ACHN (cell line): ENCODE measurements at regions not wholly inside any gene's neighbourhood (a gene's known extent, or its start where the extent isn't known, plus 50 kb on each side); places are given as distances from the start of the nearest gene placed in this dataset.

ENCODE experiments used
- DNase-seq: peaks from one replicate; pipeline ENCODE4 v3.0.0-alpha.2; 2015
- in situ Hi-C: cut with HindIII; loops from 2 replicates; pipeline ENCODE4 v1.10.0; 2017; ENCODE audit warnings: low sequenced_read_pairs, low pct_ligation_motif_present, low pct_unique_long_range_greater_than_20kb

DNA sequence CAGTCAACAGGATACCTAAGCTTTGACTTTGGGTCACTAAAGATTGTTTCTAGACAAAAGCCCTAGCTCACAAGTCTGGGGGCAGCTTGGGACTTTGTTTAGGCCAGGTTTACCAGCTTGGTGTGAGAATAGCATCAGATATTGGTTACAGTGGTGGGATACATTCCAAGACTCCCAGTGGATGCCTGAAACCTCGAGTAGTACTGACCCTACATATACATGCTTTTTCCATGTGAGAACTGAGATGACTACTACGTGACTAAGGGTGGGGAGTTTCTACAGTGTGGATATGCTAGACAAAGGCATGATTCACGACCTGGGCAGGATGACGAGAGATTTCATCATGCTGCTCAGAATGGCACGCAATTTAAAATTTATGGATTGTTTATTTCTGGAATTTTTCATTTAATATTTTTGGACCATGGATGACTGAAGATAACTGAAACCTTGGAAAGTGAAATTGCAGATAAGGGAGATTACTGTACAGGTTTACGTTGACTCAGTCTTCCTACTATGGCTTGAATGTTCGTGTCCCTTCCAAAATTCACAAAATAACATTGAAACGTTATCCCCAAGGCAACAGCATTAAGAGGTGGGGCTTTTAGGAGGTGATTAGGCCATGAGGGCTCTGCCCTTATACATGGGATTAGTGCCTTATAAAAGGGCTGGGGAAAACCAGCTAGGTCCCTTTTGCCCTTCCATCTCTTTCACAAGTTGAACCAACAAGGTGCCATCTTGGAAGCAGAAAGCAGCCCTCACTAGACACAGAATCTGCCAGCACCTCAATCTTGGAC lies 50.2 kb upstream of the CTAGE1 start:
- in situ Hi-C loops = no loop called here
- DNase-seq = no peak

DNA sequence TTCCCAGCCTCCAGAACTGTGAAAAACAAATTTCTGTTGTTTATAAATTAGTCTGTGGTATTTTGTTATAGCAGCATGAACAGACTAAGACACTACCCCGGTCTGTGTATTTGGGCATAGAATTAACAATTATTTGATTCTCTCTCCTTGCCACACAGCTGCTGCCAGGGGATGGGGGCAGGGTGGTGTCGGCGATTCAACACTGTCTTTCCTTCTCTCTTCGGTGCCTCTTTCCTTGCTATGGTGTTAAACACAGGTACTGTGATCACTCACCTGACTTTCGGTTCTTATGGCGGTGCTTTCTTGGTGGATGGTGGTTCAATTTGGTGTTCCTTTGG lies 50.8 kb upstream of the CTAGE1 start:
- no peak for DNase-seq
- in situ Hi-C loops = no loop called here

DNA sequence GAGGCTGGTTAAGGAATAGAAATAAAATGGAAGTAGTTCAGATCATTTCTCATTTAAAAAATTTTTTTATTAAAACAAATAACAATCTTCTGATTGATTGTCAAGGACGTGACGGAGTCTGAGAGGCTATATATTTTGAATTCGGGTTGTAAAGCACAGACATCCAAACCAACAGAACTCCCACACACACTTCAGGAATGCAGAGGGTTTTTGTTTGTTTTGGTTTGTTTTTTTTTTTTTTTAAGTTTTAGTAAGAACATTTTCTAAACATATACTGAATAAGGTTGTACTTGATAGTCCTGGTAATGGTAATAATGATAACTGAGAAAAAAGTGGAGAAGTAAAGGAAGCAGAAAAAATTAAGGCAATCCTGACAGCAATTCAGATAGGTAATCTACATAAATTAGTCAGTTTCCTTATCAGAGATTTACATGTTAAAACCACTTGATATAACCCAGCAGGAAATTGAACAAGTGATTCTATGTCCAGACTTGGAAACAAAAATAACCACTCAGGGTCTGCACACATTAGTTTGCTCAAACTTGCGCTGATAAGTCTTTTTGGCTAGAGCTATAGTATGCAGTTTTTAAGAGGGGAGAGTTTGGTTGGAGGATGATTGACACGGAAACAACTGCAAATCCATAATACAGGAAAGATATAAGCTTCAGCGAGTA lies 51.5 kb upstream of the CTAGE1 start:
- DNase-seq = no peak
- in situ Hi-C loops = no loop called here

DNA sequence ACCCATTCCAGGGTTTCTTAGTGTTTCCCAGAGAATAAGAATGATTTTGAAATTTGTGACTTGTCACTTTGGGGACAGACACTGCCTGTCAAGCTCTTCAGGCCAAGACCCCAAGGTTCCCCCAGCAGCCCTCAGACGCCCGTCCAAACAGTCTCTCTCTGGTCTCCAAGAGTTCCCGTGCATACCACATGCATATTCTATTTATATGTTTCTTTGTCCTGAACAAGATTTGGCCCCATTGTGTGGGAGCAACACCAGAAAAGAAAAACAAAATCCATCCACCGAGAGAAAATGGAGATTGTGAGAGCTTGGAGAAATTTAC lies 52.2 kb upstream of the CTAGE1 start:
- in situ Hi-C loops = no loop called here
- DNase-seq = no peak

DNA sequence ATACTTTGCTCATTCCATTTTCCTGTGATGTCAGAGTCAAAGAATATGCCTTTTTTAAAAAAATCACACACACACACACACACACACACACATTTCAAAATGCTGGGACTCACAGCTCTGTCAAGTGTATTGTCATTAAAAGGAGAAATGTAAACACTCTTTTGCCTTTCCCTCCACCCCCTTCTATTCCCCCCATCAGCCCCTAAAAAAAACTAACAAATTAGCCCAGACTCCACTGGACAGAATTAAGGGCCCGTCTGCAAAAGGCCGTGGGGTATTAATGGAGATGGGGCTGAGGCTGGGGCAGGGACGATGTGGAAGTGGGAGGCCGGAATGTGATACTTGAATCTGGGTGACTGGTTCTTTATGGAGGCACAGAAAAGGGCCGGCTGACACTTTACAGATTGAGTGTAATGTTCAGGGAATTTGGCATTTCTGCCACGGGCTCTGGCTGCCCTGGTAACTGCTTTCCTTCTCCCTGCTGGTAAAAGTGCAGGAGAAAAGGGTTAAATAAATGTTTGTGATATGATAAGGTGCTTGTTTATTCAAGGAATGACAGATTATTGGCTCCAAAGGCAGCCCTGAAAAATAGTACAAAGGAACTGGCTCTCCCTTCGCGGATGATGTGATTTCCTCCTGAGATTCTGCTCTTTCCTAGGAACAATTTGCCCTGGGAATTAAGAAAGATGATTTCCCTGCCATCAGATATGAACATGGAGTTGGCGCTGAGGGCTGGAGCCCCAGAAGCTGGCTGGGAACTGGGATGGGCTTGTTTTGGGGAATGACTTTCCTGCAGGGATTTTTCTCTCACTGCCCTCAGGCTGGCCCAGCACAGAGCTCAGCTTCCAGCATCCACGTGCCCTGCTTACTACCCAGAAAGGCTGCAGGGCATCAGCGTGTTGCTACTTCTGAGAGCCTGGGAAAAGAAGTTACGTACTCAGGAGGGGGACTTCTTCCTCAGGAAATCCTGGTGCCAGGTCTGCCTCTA lies 52.8 kb upstream of the CTAGE1 start:
- in situ Hi-C loops = no loop called here
- DNase-seq = no peak

DNA sequence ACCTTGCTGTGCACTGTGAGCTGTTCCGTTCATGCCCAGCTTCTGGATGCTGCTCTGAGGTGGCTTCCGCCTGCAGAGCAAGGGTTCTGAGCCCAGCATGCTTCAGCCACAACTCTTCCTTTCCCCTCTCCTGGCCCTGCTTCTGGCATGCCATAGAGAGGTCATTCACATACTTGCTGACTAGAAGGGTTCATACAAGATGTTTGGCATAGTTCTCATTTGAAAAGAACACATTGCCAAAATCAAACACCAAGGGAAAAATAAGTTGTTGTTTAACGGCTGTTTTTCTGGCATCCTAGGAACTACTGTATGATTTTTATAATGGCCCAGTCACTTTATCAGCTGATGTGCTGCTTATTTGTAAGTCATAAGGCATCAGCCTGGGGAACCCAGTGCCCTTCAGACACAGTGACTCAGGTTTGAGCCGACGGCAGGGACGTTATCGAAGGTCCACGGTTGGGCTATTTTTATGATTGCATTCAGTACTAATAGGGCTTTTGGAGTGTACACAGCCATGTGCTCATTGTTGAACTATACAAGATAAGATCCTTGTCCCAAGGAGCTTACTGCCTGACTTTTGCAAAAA lies 53.9 kb upstream of the CTAGE1 start:
- no peak for DNase-seq
- in situ Hi-C loops = no loop called here

DNA sequence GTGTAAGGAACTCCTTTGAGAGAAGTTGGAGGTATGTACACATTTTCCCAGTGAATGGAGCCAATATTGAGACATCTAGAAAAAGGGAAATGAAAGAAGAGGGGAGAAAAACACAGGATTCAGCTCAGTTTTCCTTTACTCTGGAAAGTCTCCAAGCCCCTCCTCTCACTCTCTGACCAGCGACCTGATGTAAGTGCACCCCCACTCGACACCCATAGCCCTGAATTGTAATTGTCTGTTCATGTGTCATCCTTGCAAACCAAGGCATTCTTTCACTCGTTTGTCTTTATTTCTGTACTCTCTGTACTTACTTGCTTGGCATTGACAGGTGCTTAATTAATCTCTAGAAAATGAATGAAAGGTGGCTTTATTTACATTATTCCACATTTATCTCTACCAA lies 55.7 kb upstream of the CTAGE1 start:
- in situ Hi-C loops = no loop called here
- DNase-seq = no peak

DNA sequence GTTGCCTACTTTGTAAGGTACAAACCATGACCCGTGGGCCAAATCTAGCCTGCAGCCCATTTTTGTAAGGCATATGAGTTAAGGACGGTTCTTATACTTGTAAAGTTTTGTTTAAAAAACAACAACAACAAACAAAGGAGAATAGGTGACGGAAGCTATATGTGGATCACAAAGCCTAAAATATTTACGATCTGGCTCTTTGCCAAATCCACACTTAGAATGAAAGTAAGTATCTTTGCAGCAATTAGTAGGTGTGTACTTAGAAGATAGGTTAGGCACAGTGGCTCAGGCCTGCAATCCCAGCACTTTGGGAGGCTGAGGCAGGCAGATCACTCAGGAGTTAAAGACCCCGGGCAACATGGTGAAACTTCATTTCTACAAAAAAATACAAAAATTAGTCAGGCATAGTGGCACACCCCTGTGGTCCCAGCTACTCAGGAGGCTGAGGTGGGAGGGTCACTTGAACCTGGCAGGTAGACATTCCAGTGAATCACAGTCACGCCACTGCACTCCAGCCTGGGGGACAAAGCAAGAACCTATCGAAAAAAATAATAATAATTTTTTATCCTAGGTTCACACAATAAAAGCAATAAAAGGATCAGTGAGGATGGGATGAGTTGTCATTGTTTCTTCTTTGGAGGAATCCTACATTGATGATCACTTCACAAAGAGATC lies 57.8 kb upstream of the CTAGE1 start:
- in situ Hi-C loops = no loop called here

DNA sequence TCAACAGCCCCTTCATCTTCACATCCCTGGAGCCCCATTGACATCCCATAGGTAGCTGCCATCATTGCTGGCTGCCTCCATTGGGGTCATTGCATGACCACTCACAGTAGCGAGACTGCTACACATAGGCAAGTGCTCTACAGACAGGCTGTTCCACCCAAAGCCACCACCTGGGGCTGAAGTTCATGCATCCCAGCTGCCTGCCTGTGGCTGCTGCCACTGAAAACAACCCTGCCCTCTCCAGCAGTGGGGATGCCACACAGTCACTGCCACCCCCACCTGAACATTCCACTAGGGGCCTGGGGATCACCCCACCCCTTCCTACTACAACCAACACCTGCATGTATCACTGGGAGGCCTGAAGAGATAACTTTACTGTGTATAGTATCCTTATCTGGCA lies 59.5 kb upstream of the CTAGE1 start:
- in situ Hi-C loops = no loop called here
- no peak for DNase-seq

More for the DNA sequence above, 57.8 kb upstream of the CTAGE1 start:
- no peak for DNase-seq

DNA sequence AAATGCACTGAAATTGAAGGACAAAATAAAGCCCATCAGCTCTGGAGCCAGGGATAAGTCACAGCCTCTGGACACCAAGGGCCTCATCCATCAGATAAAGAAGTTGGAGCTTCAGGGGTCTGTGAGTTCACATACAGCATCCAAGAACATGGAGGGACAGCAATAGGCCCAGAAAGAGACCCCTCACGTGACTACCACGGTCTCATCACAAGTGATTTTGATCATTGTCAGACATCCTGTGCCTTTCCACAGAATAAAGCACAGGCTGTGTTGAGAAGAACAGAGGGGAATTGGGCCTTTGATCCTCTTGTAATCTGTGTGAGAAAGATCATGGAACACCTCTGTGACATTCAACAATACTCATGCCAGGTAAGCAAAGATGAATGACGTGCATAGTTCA lies 65.2 kb upstream of the CTAGE1 start:
- no peak for DNase-seq
- in situ Hi-C loops = no loop called here

DNA sequence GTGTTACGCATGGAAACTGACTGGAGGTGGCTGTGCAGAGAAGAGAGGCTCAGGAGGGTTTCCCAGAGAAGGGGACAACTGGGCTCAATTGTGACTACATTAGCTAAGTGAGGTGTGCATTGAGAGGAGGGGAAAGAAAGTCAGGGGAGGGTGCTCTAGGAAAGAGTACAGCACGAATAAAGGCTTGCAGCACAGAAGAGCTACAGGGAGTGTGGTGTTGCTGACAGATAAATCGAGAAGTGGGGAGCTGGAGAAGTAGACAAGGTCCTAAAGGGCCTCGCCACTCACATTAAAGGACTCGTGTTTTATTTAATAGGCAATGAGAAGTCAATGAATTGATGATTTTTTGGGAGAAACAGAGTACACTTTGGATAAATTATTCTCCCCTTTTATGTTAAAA lies 65.7 kb upstream of the CTAGE1 start:
- in situ Hi-C loops = no loop called here
- DNase-seq = no peak

DNA sequence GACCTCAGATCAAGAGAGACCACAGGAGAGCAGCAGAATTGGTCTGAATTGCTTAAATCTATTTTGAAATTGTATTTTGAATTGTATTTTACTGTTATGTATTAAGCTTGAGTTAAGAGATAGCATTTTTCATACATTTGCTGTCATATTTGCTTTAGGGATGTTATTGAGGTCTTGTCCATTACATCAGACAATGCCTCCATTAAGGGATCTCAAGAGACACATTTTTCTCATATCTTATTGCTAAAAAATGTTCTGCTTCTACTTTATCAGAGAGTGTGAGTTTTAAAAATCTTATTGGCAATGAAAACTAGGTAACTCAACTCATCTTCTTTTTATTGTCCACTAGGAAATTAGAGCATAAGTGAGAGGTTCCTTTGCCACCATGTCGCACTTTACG lies 66.8 kb upstream of the CTAGE1 start:
- no peak for DNase-seq
- in situ Hi-C loops = no loop called here

DNA sequence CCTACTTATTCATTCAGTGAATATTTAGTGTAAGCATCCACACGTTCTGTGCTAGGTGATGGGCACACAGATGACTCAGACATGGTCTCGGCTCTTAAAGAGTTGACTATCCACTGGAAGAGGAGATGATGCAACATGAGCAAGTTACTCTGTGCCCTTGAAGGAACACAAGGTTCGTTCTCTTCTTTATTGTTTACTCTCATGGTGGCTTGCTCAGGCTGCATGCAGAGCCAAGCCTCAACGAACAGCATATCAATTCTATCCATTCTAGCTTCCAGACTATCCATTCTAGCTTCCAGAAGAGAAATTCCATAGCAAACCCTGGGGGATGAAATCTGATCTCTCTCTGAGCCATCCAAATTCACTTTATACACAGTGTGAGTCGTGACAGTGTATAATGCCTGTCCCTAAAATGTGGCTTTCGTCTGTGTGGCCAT lies 68.1 kb upstream of the CTAGE1 start:
- in situ Hi-C loops = no loop called here
- no peak for DNase-seq

DNA sequence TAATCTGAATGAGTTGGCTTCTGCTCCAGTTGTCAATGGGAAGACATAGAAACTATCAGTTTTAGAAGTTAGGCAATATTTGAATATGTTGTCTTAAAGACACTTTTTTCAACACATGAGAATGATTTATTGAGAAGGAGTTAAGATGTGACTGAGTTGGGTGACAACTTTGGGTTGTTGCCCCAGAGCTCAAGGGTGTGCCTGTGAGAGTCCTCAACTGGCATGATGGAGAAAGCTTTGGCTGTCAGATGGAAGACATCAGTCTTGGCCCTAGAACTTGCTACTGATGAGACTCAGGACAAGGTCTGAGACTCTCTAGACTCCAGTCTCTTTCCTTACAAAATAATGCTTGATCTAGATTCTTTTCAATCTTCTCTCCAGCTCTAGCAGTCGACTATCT lies 69.0 kb upstream of the CTAGE1 start:
- DNase-seq = no peak
- in situ Hi-C loops = no loop called here

DNA sequence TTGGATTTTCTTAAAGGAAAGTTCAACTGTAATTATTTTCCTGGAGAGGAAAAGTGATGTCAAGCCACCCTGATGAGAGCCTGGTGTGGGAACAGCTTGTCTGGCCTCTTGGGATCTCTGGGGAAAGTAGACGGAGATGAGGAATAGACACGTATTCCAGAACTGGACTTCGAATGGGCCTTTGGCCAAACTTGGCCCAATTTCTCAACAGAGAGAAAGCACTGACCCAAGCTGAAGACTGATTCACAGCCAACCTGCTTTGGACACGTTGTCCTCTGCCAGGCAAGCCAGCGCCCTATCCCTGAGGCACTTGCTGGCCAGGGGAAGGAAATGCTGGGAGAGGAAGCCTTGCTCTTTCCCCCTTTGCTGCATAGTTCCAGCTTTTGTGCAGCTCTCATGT lies 70.8 kb upstream of the CTAGE1 start:
- DNase-seq = no peak
- in situ Hi-C loops = no loop called here

DNA sequence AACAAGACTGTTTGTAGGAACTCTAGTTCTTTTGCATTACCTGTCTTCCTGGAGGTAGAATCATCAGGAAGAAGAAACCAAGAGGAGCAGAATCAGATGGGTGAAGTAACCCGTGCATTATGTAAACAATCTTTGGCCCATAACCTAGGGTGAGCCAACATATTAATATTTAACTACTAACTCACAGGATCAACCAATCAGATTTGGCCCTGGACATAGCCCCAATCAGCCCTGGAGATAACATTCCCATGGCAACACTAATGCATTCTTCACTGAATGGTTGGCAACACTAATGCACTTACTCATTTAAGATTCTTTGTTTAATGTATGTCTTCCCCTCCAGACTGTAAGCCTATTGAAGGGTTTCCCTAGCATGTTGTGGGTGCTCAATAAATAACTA lies 72.0 kb upstream of the CTAGE1 start:
- DNase-seq = no peak
- in situ Hi-C loops = no loop called here

DNA sequence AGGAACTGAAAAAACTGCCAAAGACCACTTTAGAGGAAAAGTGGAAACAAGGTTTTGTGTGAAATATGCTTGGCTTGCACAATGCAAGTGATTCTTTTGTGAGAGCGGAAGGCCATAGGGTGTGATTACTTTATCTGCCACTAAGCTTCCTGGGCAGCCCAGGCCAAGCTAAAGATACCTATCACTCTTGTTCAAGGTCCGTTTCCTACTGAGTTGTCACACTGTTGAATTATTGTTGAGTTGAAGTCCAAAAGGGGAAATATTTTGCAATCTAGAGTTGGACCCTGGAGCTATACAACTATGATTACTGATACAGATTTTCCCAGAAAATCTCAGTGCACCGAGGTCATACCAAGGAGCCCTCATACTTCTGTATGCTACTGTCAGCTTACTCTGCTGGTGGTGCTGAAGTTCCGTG lies 72.7 kb upstream of the CTAGE1 start:
- in situ Hi-C loops = no loop called here
- no peak for DNase-seq

DNA sequence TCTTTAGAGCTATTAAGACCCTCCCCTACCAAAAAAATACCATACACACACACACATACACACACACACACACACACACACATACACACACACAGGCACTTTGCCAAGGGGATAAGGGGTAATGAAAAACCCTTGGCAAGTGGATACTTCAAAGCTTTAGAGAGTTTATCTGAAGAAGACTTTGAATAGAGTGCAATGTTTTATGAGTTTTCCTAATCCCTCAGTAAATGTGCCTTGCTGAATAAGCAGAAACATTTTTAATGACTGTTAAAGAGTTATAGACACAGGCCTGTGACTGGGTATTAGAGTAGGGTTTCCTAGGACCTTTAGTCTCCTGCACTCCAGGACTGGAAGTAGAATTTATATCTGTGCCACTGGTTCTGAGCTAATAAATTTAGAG lies 75.5 kb upstream of the CTAGE1 start:
- DNase-seq = no peak
- in situ Hi-C loops = no loop called here

DNA sequence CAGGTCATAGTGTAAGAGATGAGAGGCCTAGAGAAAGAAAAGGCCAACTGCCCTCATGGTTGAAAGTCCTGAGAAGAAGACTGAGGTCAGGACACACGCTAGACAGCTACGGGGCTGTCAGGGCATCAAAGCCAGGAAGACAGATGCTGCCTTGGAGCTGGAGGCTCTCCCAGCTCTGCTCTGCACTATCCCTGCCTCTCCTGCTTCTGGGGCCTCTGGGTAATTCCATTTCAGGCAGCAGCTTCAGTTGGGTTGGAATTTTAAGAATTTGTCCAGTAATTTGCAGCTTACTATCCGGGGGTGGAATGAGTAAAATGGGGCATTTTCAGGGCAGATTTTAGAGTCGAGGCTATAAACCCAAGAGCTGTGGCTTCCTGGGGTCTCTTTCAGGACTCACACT lies 76.2 kb upstream of the CTAGE1 start:
- in situ Hi-C loops = no loop called here
- no peak for DNase-seq
